Activated naive CD4-positive, alpha-beta T cell treated with anti-CD3 and anti-CD28 coated beads, Interleukin-2, amount 10 ng/mL, durations not matched to agents 7 days and 5 days (primary cell): ENCODE measurements at regions not wholly inside any gene's neighbourhood (a gene's known extent, or its start where the extent isn't known, plus 50 kb on each side); places are given as distances from the start of the nearest gene placed in this dataset.

Experiments used
- CTCF ChIA-PET: fragments of 350-600 bp; sonication (Branson Sonifier 250); formaldehyde crosslinking; loops from one replicate; lab custom pipeline; 2021; ENCODE audit warnings: antibody characterized with exemption; lab: Charles Lee
- DNase-seq: peaks from one replicate; pipeline ENCODE4 v3.0.0-alpha.2; 2020
- H3K27ac Mint-ChIP-seq: one replicate; pipeline ENCODE4 v1.8.0; 2021; ENCODE audit warnings: mild to moderate bottlenecking, moderate library complexity, mixed read lengths
- H3K27me3 Mint-ChIP-seq: one replicate; pipeline ENCODE4 v1.8.0; 2021; ENCODE audit warnings: mild to moderate bottlenecking, mixed read lengths
- H3K36me3 Mint-ChIP-seq: one replicate; pipeline ENCODE4 v1.8.0; 2021; ENCODE audit warnings: mixed read lengths
- H3K4me1 Mint-ChIP-seq: one replicate; pipeline ENCODE4 v1.8.0; 2021; ENCODE audit warnings: mixed read lengths
- H3K4me3 Mint-ChIP-seq: one replicate; pipeline ENCODE4 v1.8.0; 2021; ENCODE audit warnings: mild to moderate bottlenecking, moderate library complexity, mixed read lengths
- H3K9me3 Mint-ChIP-seq: one replicate; pipeline ENCODE4 v1.8.0; 2021; ENCODE audit warnings: mixed read lengths

DNA sequence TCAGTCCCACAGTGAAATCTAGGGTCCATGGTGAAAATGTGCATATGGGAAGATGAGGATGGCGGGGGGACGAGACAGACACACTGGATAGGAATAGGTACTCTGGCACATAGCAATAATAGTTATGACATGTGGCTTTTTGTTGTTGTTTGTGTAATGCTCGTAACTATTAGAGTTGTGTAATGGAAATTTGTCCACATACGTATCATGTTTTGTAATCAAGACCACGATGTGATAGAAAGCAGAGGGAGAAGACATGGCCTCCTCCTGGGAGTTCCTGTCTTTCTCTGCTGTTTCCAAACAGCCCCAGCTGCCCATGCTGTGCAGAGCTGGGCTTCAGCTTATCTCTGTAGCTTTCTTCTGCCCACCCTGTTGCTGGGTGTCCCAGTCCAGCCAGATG lies 185.3 kb upstream of the TMTC4 start:
- Mint-ChIP-seq H3K4me3 (no peak overlapping the region), H3K27me3 (no peaks in the 10 kb centered on the region)
- CTCF ChIA-PET = no interaction called here

DNA sequence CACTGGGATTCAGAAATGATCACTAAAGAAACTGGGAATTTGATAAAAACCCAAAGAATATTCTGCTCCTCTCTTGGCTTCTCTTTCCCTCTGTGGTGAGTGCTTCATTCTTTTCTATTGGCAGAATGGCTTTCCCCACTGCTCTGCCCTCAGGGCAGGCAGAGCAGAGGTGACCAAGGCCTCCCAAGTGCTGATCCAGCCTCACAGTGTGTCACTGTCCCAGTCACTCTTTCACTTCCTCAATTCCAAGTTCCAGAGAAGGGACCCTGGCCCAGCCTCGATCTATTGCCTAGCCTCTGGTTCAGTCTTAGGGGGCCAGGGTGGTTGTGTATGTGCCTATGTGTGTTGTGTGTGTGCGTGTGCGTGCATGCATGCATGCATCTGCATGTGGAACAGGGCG lies 180.6 kb upstream of the TMTC4 start:
- Mint-ChIP-seq H3K27ac (no peak overlapping the region), H3K9me3 (no peaks in the 10 kb centered on the region), H3K27me3 (no peaks in the 10 kb centered on the region), H3K36me3 (no peaks in the 10 kb centered on the region), H3K4me1 (no peaks in the 10 kb centered on the region), H3K4me3 (no peak overlapping the region)
- CTCF ChIA-PET = no interaction called here
- DNase-seq = no peak

More for the DNA sequence above, 185.3 kb upstream of the TMTC4 start:
- no peak overlapping the region for H3K27ac Mint-ChIP-seq
- no peak for DNase-seq
- no peaks in the 10 kb centered on the region for H3K36me3 Mint-ChIP-seq
- no peaks in the 10 kb centered on the region for H3K4me1 Mint-ChIP-seq
- no peaks in the 10 kb centered on the region for H3K9me3 Mint-ChIP-seq

- H3K4me3 Mint-ChIP-seq = no peak overlapping the region
- H3K36me3 Mint-ChIP-seq = no peaks in the 10 kb centered on the region
- no peaks in the 10 kb centered on the region for H3K4me1 Mint-ChIP-seq
- no peak overlapping the region for H3K27ac Mint-ChIP-seq
- CTCF ChIA-PET = no interaction called here
- no peaks in the 10 kb centered on the region for H3K9me3 Mint-ChIP-seq
- no peak for DNase-seq
- no peaks in the 10 kb centered on the region for H3K27me3 Mint-ChIP-seq
Observed at GRCh38 chr13:100854006-100854405, 179.4 kb upstream of the TMTC4 start.

- no peaks in the 10 kb centered on the region for H3K27me3 Mint-ChIP-seq
- no peaks in the 10 kb centered on the region for H3K36me3 Mint-ChIP-seq
- no peak overlapping the region for H3K27ac Mint-ChIP-seq
- no peaks in the 10 kb centered on the region for H3K4me1 Mint-ChIP-seq
- H3K9me3 Mint-ChIP-seq = no peaks in the 10 kb centered on the region
- no peak overlapping the region for H3K4me3 Mint-ChIP-seq
- no peak for DNase-seq
- CTCF ChIA-PET = no interaction called here
Observed at GRCh38 chr13:100853434-100853833, 178.8 kb upstream of the TMTC4 start.

GRCh38 chr13:100852146-100852545 lies 177.6 kb upstream of the TMTC4 start:
- Mint-ChIP-seq H3K4me3 (no peak overlapping the region), H3K9me3 (no peaks in the 10 kb centered on the region), H3K4me1 (no peaks in the 10 kb centered on the region), H3K36me3 (no peaks in the 10 kb centered on the region), H3K27ac (no peak overlapping the region), H3K27me3 (no peaks in the 10 kb centered on the region)
- no peak for DNase-seq
- CTCF ChIA-PET = no interaction called here

GRCh38 chr13:100848304-100848703 lies 173.7 kb upstream of the TMTC4 start:
- H3K27ac Mint-ChIP-seq = no peak overlapping the region
- no peaks in the 10 kb centered on the region for H3K9me3 Mint-ChIP-seq
- CTCF ChIA-PET = no interaction called here
- H3K27me3 Mint-ChIP-seq = no peaks in the 10 kb centered on the region
- DNase-seq = no peak
- H3K4me1 Mint-ChIP-seq = no peaks in the 10 kb centered on the region
- no peaks in the 10 kb centered on the region for H3K36me3 Mint-ChIP-seq
- no peak overlapping the region for H3K4me3 Mint-ChIP-seq

DNA sequence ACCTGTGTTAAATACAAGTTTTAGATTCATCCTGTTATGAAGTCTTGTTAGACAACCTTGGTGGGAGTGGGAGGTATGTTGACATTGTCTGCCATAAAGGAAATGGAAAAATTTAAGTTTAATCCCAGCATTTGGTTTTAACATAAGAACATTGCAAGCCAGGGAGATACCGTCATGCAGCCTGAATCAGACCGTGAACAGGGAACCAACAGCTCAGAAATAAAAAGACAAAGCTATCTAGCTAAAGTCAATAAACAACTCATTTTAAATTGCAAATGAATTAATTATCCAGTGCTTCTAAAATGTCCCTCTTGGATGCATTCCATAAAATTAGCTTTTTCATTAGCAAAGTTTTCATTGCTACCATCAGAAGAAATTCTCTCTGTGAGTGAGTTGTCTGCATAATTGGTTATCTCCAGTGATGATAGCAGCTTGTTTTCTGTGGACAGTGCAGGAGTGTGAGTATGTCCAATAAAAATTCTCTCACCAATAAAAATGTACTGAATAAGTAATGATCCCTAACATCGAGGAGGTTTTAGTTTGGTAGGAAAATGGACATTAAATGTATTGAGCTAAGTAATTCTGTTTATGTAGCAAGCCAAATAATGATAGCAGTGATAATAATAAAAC lies 170.6 kb upstream of the TMTC4 start:
- Mint-ChIP-seq H3K36me3 (no peaks in the 10 kb centered on the region), H3K9me3 (no peaks in the 10 kb centered on the region), H3K4me3 (no peak overlapping the region), H3K27me3 (no peaks in the 10 kb centered on the region), H3K4me1 (no peaks in the 10 kb centered on the region), H3K27ac (no peak overlapping the region)
- CTCF ChIA-PET = interaction anchor here (0.9 kb wide), 1 partner anchor 272 kb away, joined by 3 read pairs; no protein-coding TSS in a partner anchor
- DNase-seq = no peak

GRCh38 chr13:100842136-100842535 lies 167.5 kb upstream of the TMTC4 start:
- Mint-ChIP-seq H3K9me3 (no peaks in the 10 kb centered on the region), H3K4me3 (no peak overlapping the region), H3K4me1 (no peaks in the 10 kb centered on the region), H3K27me3 (no peaks in the 10 kb centered on the region), H3K27ac (no peak overlapping the region), H3K36me3 (no peaks in the 10 kb centered on the region)
- DNase-seq = no peak
- CTCF ChIA-PET = no interaction called here

GRCh38 chr13:100838387-100838786 lies 163.8 kb upstream of the TMTC4 start:
- no peaks in the 10 kb centered on the region for H3K27me3 Mint-ChIP-seq
- no peaks in the 10 kb centered on the region for H3K36me3 Mint-ChIP-seq
- no peaks in the 10 kb centered on the region for H3K4me1 Mint-ChIP-seq
- DNase-seq = no peak
- H3K4me3 Mint-ChIP-seq = no peak overlapping the region
- H3K9me3 Mint-ChIP-seq = no peaks in the 10 kb centered on the region
- CTCF ChIA-PET = no interaction called here
- H3K27ac Mint-ChIP-seq = no peak overlapping the region

GRCh38 chr13:100837631-100838030 lies 163.0 kb upstream of the TMTC4 start:
- Mint-ChIP-seq H3K36me3 (no peaks in the 10 kb centered on the region), H3K27ac (no peak overlapping the region), H3K4me3 (no peak overlapping the region), H3K4me1 (no peaks in the 10 kb centered on the region), H3K9me3 (no peaks in the 10 kb centered on the region), H3K27me3 (no peaks in the 10 kb centered on the region)
- CTCF ChIA-PET = no interaction called here
- DNase-seq = no peak

DNA sequence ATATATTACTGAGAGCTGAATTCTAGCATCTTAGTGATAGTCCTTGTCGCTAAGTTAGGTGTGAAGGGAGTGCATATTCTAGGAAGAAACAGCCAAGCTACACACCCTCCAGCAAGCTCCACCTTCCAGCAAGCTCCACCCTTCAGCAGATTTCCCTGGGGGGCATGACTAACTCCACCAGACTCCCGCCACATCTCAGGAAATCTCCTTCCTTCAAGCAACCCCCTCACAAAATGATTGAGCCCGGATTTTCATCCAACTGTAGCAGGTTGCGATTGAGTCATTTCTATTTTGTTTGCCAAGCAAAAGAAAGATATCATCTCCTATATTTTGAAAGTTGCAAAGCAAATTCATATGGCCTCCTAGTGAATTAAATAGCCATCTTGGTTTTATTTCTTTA lies 162.1 kb upstream of the TMTC4 start:
- CTCF ChIA-PET = interaction anchor here (0.6 kb wide), 1 partner anchor 237 kb away, joined by 3 read pairs; no protein-coding TSS in a partner anchor
- Mint-ChIP-seq H3K9me3 (no peaks in the 10 kb centered on the region), H3K36me3 (no peaks in the 10 kb centered on the region), H3K4me3 (no peak overlapping the region), H3K27me3 (no peaks in the 10 kb centered on the region), H3K27ac (no peak overlapping the region), H3K4me1 (no peaks in the 10 kb centered on the region)
- DNase-seq = no peak

DNA sequence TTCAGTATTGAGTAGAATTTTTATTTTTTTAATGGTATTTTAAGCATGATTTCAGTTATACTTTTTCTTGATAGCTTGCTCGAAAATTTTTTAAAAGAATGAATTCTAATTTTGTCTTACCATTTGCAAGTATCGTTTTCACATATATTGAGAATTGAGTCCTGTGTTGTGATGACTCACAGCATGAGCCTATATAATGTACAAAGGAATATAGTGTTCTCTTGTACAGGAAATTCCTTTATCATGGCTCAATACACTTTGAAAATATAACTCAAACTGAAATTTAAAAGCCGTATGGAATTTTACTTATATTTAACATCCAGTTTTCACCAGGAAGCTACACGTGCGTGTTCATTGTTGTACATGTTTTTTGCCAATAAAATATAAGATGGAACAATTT lies 161.1 kb upstream of the TMTC4 start:
- Mint-ChIP-seq H3K27ac (no peak overlapping the region), H3K4me1 (no peaks in the 10 kb centered on the region), H3K9me3 (no peaks in the 10 kb centered on the region), H3K27me3 (no peaks in the 10 kb centered on the region), H3K36me3 (no peaks in the 10 kb centered on the region), H3K4me3 (no peak overlapping the region)
- no peak for DNase-seq
- CTCF ChIA-PET = no interaction called here

- Mint-ChIP-seq H3K27ac (no peak overlapping the region), H3K4me1 (no peaks in the 10 kb centered on the region), H3K9me3 (no peaks in the 10 kb centered on the region), H3K4me3 (no peak overlapping the region), H3K27me3 (no peaks in the 10 kb centered on the region), H3K36me3 (no peaks in the 10 kb centered on the region)
- CTCF ChIA-PET = no interaction called here
- no peak for DNase-seq
Observed at GRCh38 chr13:100833427-100833826, 158.8 kb upstream of the TMTC4 start.

GRCh38 chr13:100828226-100828625 lies 153.6 kb upstream of the TMTC4 start:
- CTCF ChIA-PET = no interaction called here
- Mint-ChIP-seq H3K4me1 (no peaks in the 10 kb centered on the region), H3K27me3 (peaks cover 3% of the 10 kb centered on the region)

GRCh38 chr13:100827489-100828176 lies 153.0 kb upstream of the TMTC4 start:
- Mint-ChIP-seq H3K27me3 (peaks cover 3% of the 10 kb centered on the region), H3K4me1 (no peaks in the 10 kb centered on the region), H3K9me3 (no peaks in the 10 kb centered on the region), H3K36me3 (no peaks in the 10 kb centered on the region), H3K27ac (no peak overlapping the region), H3K4me3 (no peak overlapping the region)
- CTCF ChIA-PET = no interaction called here
- no peak for DNase-seq

More at GRCh38 chr13:100828226-100828625, 153.6 kb upstream of the TMTC4 start:
- Mint-ChIP-seq H3K4me3 (no peak overlapping the region), H3K36me3 (no peaks in the 10 kb centered on the region), H3K9me3 (no peaks in the 10 kb centered on the region), H3K27ac (no peak overlapping the region)
- no peak for DNase-seq
